SK-N-SH (cell line): ENCODE measurements at regions not wholly inside any gene's neighbourhood (a gene's known extent, or its start where the extent isn't known, plus 50 kb on each side); places are given as distances from the start of the nearest gene placed in this dataset.

Experiments used
- CTCF ChIA-PET: fragments of 300-600, 350-600 bp; formaldehyde crosslinking; extraction: SDS; loops from one replicate; lab custom pipeline; 2021; lab: Yijun Ruan, JAX
- POLR2A ChIA-PET: fragments of 350-600 bp; sonication (Branson Sonifier 250); formaldehyde crosslinking; extraction: SDS; loops from one replicate; lab custom pipeline; 2020; ENCODE audit warnings: antibody characterized with exemption, inconsistent platforms; lab: Yijun Ruan, JAX
- DNase-seq: peaks from one replicate; pipeline ENCODE4 v3.0.0; 2012
- H2AFZ ChIP-seq: fragments of 200-600 bp; sonication (generic); 2 replicates; pipeline ENCODE4 v1.8.1; 2016; ENCODE audit warnings: antibody characterized with exemption, mild to moderate bottlenecking, low read depth
- H3F3A ChIP-seq: fragments of 200-600 bp; sonication (generic); replicated peaks from 2 replicates; pipeline ENCODE3; 2016; ENCODE audit warnings: antibody characterized with exemption, mild to moderate bottlenecking; ENCODE audit not compliant: insufficient read depth
- H3K27ac ChIP-seq, 2 experiments: fragments of 200-500 bp in 1 of 2; fragments of 200-600 bp in 1 of 2; sonication (Bioruptor generic) in 1 of 2; sonication (generic), shearing (Covaris generic) in 1 of 2; 2 replicates each; pipeline versions ENCODE4 v1.5.1 to v1.6.1; 2014 to 2016; ENCODE audit warnings: low read depth in 2 of 2, inconsistent platforms in 1 of 2, low read length in 1 of 2, mild to moderate bottlenecking in 1 of 2, mixed read lengths in 1 of 2
- H3K27me3 ChIP-seq: fragments of 200-600 bp; sonication (generic), shearing (Covaris generic); 2 replicates; pipeline ENCODE4 v1.6.1; 2016; ENCODE audit warnings: mixed run types; ENCODE audit not compliant: insufficient read depth
- H3K36me3 ChIP-seq, 2 experiments: fragments of 200-500 bp in 1 of 2; fragments of 200-600 bp in 1 of 2; sonication (Bioruptor generic) in 1 of 2; sonication (generic) in 1 of 2; replicated peaks in 1 of 2; 2 replicates each; pipeline versions ENCODE3 to v1.5.1; 2014 to 2016; ENCODE audit warnings: low read length in 1 of 2, mild to moderate bottlenecking in 1 of 2; ENCODE audit not compliant: insufficient read depth in 2 of 2, control insufficient read depth in 1 of 2
- H3K4me1 ChIP-seq, 2 experiments: fragments of 200-500 bp in 1 of 2; fragments of 200-600 bp in 1 of 2; sonication (Bioruptor generic) in 1 of 2; sonication (generic), shearing (Covaris generic) in 1 of 2; 2 replicates each; pipeline versions ENCODE4 v1.5.1 to v1.6.1; 2014 to 2016; ENCODE audit warnings: low read depth in 1 of 2, low read length in 1 of 2, mixed run types in 1 of 2; ENCODE audit not compliant: insufficient read depth in 2 of 2, control insufficient read depth in 1 of 2
- H3K4me2 ChIP-seq: fragments of 200-600 bp; sonication (generic), shearing (Covaris generic); 2 replicates; pipeline ENCODE4 v1.6.1; 2017; ENCODE audit warnings: mixed run types
- H3K4me3 ChIP-seq, 2 experiments: fragments of 200-500 bp in 1 of 2; fragments of 200-600 bp in 1 of 2; sonication (Bioruptor generic) in 1 of 2; sonication (generic), shearing (Covaris generic) in 1 of 2; 2 replicates each; pipeline versions ENCODE4 v1.5.1 to v1.8.1; 2014 to 2016; ENCODE audit warnings: low read depth in 2 of 2, inconsistent platforms in 1 of 2, low read length in 1 of 2, mild to moderate bottlenecking in 1 of 2, mixed read lengths in 1 of 2, moderate library complexity in 1 of 2
- H3K79me2 ChIP-seq: fragments of 200-600 bp; sonication (generic); 2 replicates; pipeline ENCODE4 v1.8.1; 2017; ENCODE audit warnings: mild to moderate bottlenecking; ENCODE audit not compliant: insufficient read depth
- H3K9ac ChIP-seq: fragments of 200-600 bp; sonication (generic); 2 replicates; pipeline ENCODE4 v1.6.1; 2017; ENCODE audit warnings: mixed run types
- H3K9me2 ChIP-seq: fragments of 200-600 bp; sonication (generic); 2 replicates; pipeline ENCODE4 v1.6.1; 2017; ENCODE audit warnings: mixed run types
- H3K9me3 ChIP-seq: fragments of 200-600 bp; sonication (generic); 2 replicates; pipeline ENCODE4 v1.6.1; 2017; ENCODE audit warnings: mixed run types, mild to moderate bottlenecking, moderate library complexity
- H4K20me1 ChIP-seq: fragments of 200-600 bp; sonication (generic); 2 replicates; pipeline ENCODE4 v1.6.1; 2017; ENCODE audit warnings: mild to moderate bottlenecking, mixed run types; ENCODE audit not compliant: insufficient read depth
- CTCF ChIP-seq: fragments of 200-600 bp; sonication (generic); IDR thresholded peaks from 2 replicates; pipeline ENCODE4 v1.6.1; 2017; ENCODE audit warnings: antibody characterized with exemption, mild to moderate bottlenecking, moderate library complexity
- FOXJ3 ChIP-seq: sonication (generic); formaldehyde crosslinking; IDR thresholded peaks from 2 replicates; pipeline ENCODE4 v1.5.1; 2020; ENCODE audit warnings: mild to moderate bottlenecking, missing genetic modification reagents
- GABPA ChIP-seq: IDR thresholded peaks from 2 replicates; pipeline ENCODE4 v1.4.0; 2012; ENCODE audit warnings: low read depth, mild to moderate bottlenecking
- JUND ChIP-seq: IDR thresholded peaks from 2 replicates; pipeline ENCODE4 v1.4.0; 2012
- MEF2A ChIP-seq: IDR thresholded peaks from 2 replicates; pipeline ENCODE4 v1.4.0; 2012; ENCODE audit warnings: low read depth, borderline replicate concordance
- NRF1 ChIP-seq: IDR thresholded peaks from 2 replicates; pipeline ENCODE4 v1.6.1; 2012; ENCODE audit warnings: low read depth, mild to moderate bottlenecking, low read length
- RCOR1 ChIP-seq: fragments of 150-350 bp; IDR thresholded peaks from 2 replicates; pipeline ENCODE4 v1.6.1; 2017; ENCODE audit warnings: antibody characterized with exemption, low read length
- REST ChIP-seq: IDR thresholded peaks from 2 replicates; pipeline ENCODE4 v1.6.1; 2012; ENCODE audit warnings: mild to moderate bottlenecking, low read depth, low read length, moderate library complexity
- RXRA ChIP-seq: IDR thresholded peaks from 2 replicates; pipeline ENCODE4 v1.4.0; 2012; ENCODE audit warnings: low read depth, mild to moderate bottlenecking, borderline replicate concordance
- SIN3A ChIP-seq: IDR thresholded peaks from 2 replicates; pipeline ENCODE4 v1.6.1; 2012; ENCODE audit warnings: low read depth, mild to moderate bottlenecking, low read length, moderate library complexity, borderline replicate concordance
- SMC3 ChIP-seq: IDR thresholded peaks from 2 replicates; pipeline ENCODE4 v1.6.1; 2012; ENCODE audit warnings: low read depth, low read length, improper control_type of control experiment
- TAF1 ChIP-seq: IDR thresholded peaks from 2 replicates; pipeline ENCODE4 v1.6.1; 2012; ENCODE audit warnings: low read depth, mild to moderate bottlenecking, low read length, moderate library complexity, borderline replicate concordance
- TCF12 ChIP-seq: IDR thresholded peaks from 2 replicates; pipeline ENCODE4 v1.4.0; 2012
- USF2 ChIP-seq: fragments of 150-350 bp; IDR thresholded peaks from 2 replicates; pipeline ENCODE4 v1.6.1; 2017; ENCODE audit warnings: antibody characterized with exemption, low read length, low read depth, borderline replicate concordance

- no peak for TF ChIP-seq REST
- TF ChIP-seq, all 33 proteins: peak for 0
Observed at GRCh38 chr13:34278780-34279179, 460.8 kb downstream of the RFC3 start (continued).

GRCh38 chr13:34290661-34291060, 472.7 kb downstream of the RFC3 start:
- H4K20me1 ChIP-seq, result no peaks in the 10 kb centered on the region
- no peak for DNase-seq
- CTCF ChIA-PET, result no interaction called here

More at GRCh38 chr13:34290661-34291060, 472.7 kb downstream of the RFC3 start:
- H3K9me3 ChIP-seq, result no peaks in the 10 kb centered on the region
- no peaks in the 10 kb centered on the region for H3K27me3 ChIP-seq
- no peak overlapping the region for H2AFZ ChIP-seq
- H3K27ac ChIP-seq, result no peak overlapping the region
- no peak overlapping the region for H3K9ac ChIP-seq
- no peaks in the 10 kb centered on the region for H3K36me3 ChIP-seq
- no peak overlapping the region for H3K4me3 ChIP-seq
- H3K4me1 ChIP-seq, result no peaks in the 10 kb centered on the region
- TF ChIP-seq RXRA (no peak), TAF1 (no peak), SIN3A (no peak), FOXJ3 (CRISPR knock-in tag) (no peak), CTCF (no peak), RCOR1 (no peak), TCF12 (no peak), USF2 (no peak), JUND (no peak), SMC3 (no peak), GABPA (no peak), MEF2A (no peak), NRF1 (no peak)
- no peaks in the 10 kb centered on the region for H3F3A ChIP-seq
- no peak overlapping the region for H3K4me2 ChIP-seq
- POLR2A ChIA-PET, result no interaction called here
- no peaks in the 10 kb centered on the region for H3K9me2 ChIP-seq
- no peaks in the 10 kb centered on the region for H3K79me2 ChIP-seq
